Panc1 (cell line): ENCODE measurements at regions not wholly inside any gene's neighbourhood (a gene's known extent, or its start where the extent isn't known, plus 50 kb on each side); places are given as distances from the start of the nearest gene placed in this dataset.

Source experiments
- ATAC-seq: fragments of 200-7000 bp; cut with Tn5 transposase; 2 replicates; pipeline ENCODE4 v1.9.1; 2020; ENCODE audit warnings: mild to moderate bottlenecking, moderate library complexity
- BruUV-seq: library from RNA; stranded (reverse); fragments of 400-500 nt; replicated peaks from 2 replicates; lab custom pipeline; 2021; lab: Mats Ljungman, UMichigan
- CTCF ChIA-PET: fragments of 300-600 bp; sonication (Branson Sonifier 250); formaldehyde crosslinking; loops from one replicate; lab custom pipeline; 2022; ENCODE audit warnings: antibody characterized with exemption; lab: Charles Lee
- POLR2A ChIA-PET: fragments of 300-600 bp; sonication (Branson Sonifier 250); formaldehyde crosslinking; loops from one replicate; lab custom pipeline; 2022; ENCODE audit warnings: antibody characterized with exemption; lab: Charles Lee
- DNase-seq: peaks from one replicate; pipeline ENCODE4 v3.0.0-alpha.2; 2010; ENCODE audit warnings: low read depth, low spot score
- H3K27ac ChIP-seq: 2 replicates; pipeline ENCODE4 v1.5.1; 2011; ENCODE audit warnings: mild to moderate bottlenecking, low read length, inconsistent platforms
- H3K27me3 ChIP-seq: fragments of 200-500 bp; sonication (Bioruptor generic); 2 replicates; pipeline ENCODE4 v1.6.0; 2014; ENCODE audit warnings: low read length, inconsistent platforms; ENCODE audit not compliant: control insufficient read depth, insufficient read depth
- H3K36me3 ChIP-seq: fragments of 200-500 bp; sonication (Bioruptor generic); 2 replicates; pipeline ENCODE4 v1.5.1; 2014; ENCODE audit warnings: inconsistent platforms, mild to moderate bottlenecking, low read length, moderate library complexity; ENCODE audit not compliant: control insufficient read depth, insufficient read depth
- H3K4me1 ChIP-seq: 2 replicates; pipeline ENCODE4 v1.5.1; 2011; ENCODE audit warnings: inconsistent platforms, mild to moderate bottlenecking, low read length, moderate library complexity; ENCODE audit not compliant: control insufficient read depth, insufficient read depth
- H3K4me3 ChIP-seq, 2 experiments: 2 replicates each; pipeline ENCODE4 v1.5.1; 2011 to 2012; ENCODE audit warnings: low read depth in 2 of 2, low read length in 2 of 2, mild to moderate bottlenecking in 2 of 2, inconsistent platforms in 1 of 2, moderate library complexity in 1 of 2
- H3K9me3 ChIP-seq: fragments of 200-500 bp; sonication (Bioruptor generic); 2 replicates; pipeline ENCODE4 v1.5.1; 2014; ENCODE audit warnings: low read depth, mild to moderate bottlenecking, inconsistent platforms, low read length, moderate library complexity; ENCODE audit not compliant: control insufficient read depth, insufficient read depth
- CTCF ChIP-seq: fragments of 450-650 bp; IDR thresholded peaks from 2 replicates; pipeline ENCODE4 v1.5.1; 2017; ENCODE audit warnings: mild to moderate bottlenecking
- POLR2AphosphoS5 ChIP-seq: IDR thresholded peaks from 2 replicates; pipeline ENCODE4 v1.6.1; 2012; ENCODE audit warnings: mild to moderate bottlenecking, low read depth, low read length, moderate library complexity
- SIN3A ChIP-seq: IDR thresholded peaks from 2 replicates; pipeline ENCODE4 v1.6.1; 2012; ENCODE audit warnings: low read depth, mild to moderate bottlenecking, low read length, moderate library complexity, borderline replicate concordance; ENCODE audit not compliant: insufficient read depth
- TCF7L2 ChIP-seq: IDR thresholded peaks from 2 replicates; pipeline ENCODE4 v1.6.1; 2011; ENCODE audit warnings: mild to moderate bottlenecking, low read depth, low read length, inconsistent platforms
- in situ Hi-C: cut with HindIII; loops from 2 replicates; pipeline ENCODE4 v1.10.0; 2016; ENCODE audit warnings: low sequenced_read_pairs, low pct_unique_long_range_greater_than_20kb
- intact Hi-C: fragments of 100-400 bp; cut with micrococcal nuclease; formaldehyde crosslinking; loops from one replicate; pipeline ENCODE4 v1.10.0; 2022; ENCODE audit not compliant: unreplicated experiment
- TF ChIP-seq, protein P1 (sequence below), 2 experiments: IDR thresholded peaks; 2 replicates each; pipeline ENCODE4 v1.6.1; 2011 to 2012; ENCODE audit warnings: low read depth in 2 of 2, control low read depth in 1 of 2, low read length in 1 of 2, mild to moderate bottlenecking in 1 of 2, moderate library complexity in 1 of 2; ENCODE audit not compliant: insufficient read depth in 1 of 2

- Histone ChIP-seq H3K36me3 (no peaks in the 10 kb centered on the region), H3K4me1 (no peaks in the 10 kb centered on the region), H3K27ac (no peak overlapping the region), H3K4me3 (no peak overlapping the region), H3K9me3 (no peaks in the 10 kb centered on the region), H3K27me3 (no peaks in the 10 kb centered on the region)
- no TSS peak for BruUV-seq
- CTCF ChIA-PET: no interaction called here
- in situ Hi-C loops (no loop called here), intact Hi-C loops (no loop called here)
- POLR2A ChIA-PET: no interaction called here
- TF ChIP-seq SIN3A: no peak
- no peak for TF ChIP-seq CTCF
- TF ChIP-seq, protein P1, sequence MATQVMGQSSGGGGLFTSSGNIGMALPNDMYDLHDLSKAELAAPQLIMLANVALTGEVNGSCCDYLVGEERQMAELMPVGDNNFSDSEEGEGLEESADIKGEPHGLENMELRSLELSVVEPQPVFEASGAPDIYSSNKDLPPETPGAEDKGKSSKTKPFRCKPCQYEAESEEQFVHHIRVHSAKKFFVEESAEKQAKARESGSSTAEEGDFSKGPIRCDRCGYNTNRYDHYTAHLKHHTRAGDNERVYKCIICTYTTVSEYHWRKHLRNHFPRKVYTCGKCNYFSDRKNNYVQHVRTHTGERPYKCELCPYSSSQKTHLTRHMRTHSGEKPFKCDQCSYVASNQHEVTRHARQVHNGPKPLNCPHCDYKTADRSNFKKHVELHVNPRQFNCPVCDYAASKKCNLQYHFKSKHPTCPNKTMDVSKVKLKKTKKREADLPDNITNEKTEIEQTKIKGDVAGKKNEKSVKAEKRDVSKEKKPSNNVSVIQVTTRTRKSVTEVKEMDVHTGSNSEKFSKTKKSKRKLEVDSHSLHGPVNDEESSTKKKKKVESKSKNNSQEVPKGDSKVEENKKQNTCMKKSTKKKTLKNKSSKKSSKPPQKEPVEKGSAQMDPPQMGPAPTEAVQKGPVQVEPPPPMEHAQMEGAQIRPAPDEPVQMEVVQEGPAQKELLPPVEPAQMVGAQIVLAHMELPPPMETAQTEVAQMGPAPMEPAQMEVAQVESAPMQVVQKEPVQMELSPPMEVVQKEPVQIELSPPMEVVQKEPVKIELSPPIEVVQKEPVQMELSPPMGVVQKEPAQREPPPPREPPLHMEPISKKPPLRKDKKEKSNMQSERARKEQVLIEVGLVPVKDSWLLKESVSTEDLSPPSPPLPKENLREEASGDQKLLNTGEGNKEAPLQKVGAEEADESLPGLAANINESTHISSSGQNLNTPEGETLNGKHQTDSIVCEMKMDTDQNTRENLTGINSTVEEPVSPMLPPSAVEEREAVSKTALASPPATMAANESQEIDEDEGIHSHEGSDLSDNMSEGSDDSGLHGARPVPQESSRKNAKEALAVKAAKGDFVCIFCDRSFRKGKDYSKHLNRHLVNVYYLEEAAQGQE (IDR thresholded peaks at IDR 0.05; ENCODE audit: insufficient read depth in 1 of 2, low read depth in 2 of 2, low read length in 1 of 2): no peak
- no peak for TF ChIP-seq TCF7L2
- TF ChIP-seq POLR2AphosphoS5: no peak
- ATAC-seq: no peak
- DNase-seq: no peak
Measured at GRCh38 chr22:27635852-27636251, 165.7 kb downstream of the MN1 start.

GRCh38 chr22:27636716-27637508 is 164.6 kb downstream of the MN1 start:
- in situ Hi-C loops (no loop called here), intact Hi-C loops (no loop called here)

More at GRCh38 chr22:27636716-27637508, 164.6 kb downstream of the MN1 start:
- POLR2A ChIA-PET: no interaction called here
- Histone ChIP-seq H3K9me3 (no peaks in the 10 kb centered on the region), H3K4me1 (no peaks in the 10 kb centered on the region), H3K36me3 (no peaks in the 10 kb centered on the region), H3K27ac (no peak overlapping the region), H3K4me3 (no peak overlapping the region), H3K27me3 (no peaks in the 10 kb centered on the region)
- TF ChIP-seq CTCF (no peak), TCF7L2 (no peak), SIN3A (no peak), POLR2AphosphoS5 (no peak)
- DNase-seq (no peak), ATAC-seq (no peak)
- CTCF ChIA-PET: no interaction called here
- no TSS peak for BruUV-seq
